ENCODE measurements at regions not wholly inside any gene's neighbourhood (a gene's known extent, or its start where the extent isn't known, plus 50 kb on each side); places are given as distances from the start of the nearest gene placed in this dataset.

- DNase-seq, result no peak
These were observed 101.0 kb upstream of the HDGFL1 start for GRCh38 chr6:22468256-22468965.

- DNase-seq, result no peak
These were observed 98.8 kb upstream of the HDGFL1 start for GRCh38 chr6:22470454-22471131.

DNA sequence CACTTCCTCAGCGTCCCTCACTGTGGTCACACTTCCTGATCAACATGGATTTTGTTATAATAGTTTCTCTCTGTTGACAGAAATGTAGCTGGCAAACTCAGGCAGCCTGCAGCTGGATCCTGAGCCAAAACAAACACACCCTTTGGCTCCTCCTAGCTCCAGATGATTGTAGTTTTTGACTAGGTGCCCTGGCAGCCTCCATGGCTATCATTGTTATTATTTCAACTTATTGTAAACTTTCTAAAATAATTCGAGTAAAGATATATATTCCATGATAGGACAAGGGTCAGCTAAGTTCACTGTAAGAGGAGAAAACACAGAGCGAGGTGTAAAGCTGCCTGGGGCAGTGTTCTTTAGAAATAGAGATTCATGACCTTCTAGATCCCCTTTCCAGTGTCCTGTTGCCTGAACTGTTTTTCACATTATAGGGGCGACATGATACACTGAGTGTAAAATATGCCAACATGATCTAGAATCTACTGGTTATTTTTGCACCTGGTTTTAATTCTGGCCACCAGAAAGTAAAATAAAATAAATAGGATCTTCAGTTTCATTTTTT lies 98.2 kb upstream of the HDGFL1 start:
- DNase-seq, result no peak

GRCh38 chr6:22471746-22472145 lies 97.6 kb upstream of the HDGFL1 start:
- no peak for DNase-seq

DNA sequence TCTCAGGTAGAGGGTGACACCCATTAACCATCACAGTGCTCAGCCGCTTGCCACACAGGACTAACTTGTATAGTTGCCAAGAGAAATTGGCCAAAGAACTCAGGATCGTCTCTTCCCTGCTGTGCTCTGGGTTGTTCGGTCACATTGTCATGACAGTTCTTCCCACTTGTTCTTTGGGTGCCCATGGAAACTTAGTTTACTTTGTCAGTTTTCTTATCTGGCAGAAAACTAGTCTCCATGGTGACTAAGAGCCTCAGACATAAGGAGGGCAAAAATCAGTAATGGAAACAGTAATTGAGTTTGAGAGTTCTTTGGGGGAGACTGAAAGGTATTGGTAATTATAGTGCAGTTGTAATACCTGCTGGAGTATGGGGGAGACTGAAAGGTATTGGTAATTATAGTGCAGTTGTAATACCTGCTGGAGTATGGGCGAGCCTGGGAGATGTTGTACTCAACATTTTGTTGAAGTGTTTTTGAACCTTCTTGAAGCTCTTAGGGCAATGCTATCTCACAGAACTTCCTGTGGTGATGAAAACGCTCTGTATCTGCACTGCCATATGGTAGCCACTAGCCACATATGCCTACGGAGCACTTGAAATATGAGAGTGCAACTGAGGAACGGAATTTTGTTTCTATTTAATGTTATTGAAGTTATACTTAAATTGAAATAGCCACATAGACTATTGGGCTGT lies 95.2 kb upstream of the HDGFL1 start:
- no peak for DNase-seq

DNA sequence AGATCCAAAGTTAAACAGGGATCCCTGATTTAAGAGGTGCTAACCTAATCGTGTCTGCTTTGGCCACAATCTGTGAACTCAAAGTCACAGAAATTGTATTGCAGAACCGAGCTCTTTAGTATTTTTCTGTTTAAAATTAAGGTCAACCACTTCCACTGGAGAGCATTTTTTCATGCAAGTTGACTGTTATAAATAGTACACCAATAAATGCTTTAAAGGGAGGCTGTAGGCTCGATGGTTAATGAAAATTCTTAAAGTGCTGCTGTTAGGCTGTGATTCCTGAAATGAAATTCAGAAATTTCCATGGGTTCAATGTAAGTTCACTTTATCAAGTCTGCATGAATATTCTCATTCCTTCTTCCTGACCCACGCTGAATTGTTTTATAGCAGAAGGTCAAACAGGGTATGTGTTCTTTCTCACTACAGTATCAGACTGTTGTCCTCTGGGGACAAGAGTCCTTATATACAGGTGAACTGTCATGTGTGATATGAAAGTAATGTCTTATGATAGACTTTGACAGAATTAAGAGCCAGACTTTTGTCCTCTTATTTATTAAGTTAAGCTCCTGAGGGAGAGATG lies 92.5 kb upstream of the HDGFL1 start:
- no peak for DNase-seq

GRCh38 chr6:22497276-22497675 lies 72.1 kb upstream of the HDGFL1 start:
- no peak for DNase-seq

- no peak for DNase-seq
These were observed 69.6 kb upstream of the HDGFL1 start for GRCh38 chr6:22499815-22500214.

DNA sequence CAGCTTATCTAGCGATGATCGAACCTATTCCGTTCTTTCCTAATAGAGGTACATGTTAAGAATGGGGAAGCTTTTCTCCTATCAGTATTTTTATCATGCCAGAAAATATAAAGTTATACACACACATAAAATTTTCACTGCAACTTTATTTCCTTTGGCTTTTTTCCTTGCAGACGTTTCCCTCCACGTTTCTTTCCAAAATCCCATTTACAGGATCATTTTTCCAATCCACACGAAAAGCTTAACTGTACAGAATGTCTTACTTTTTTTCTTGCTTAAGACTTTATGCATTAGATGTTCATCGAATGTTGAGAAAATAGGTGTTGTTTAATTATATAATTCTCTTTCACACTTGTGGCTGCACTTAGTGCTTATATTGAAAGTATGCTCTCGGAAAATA lies 62.9 kb upstream of the HDGFL1 start:
- no peak for DNase-seq

- no peak for DNase-seq
These were observed 56.5 kb upstream of the HDGFL1 start for GRCh38 chr6:22512686-22513427.

DNA sequence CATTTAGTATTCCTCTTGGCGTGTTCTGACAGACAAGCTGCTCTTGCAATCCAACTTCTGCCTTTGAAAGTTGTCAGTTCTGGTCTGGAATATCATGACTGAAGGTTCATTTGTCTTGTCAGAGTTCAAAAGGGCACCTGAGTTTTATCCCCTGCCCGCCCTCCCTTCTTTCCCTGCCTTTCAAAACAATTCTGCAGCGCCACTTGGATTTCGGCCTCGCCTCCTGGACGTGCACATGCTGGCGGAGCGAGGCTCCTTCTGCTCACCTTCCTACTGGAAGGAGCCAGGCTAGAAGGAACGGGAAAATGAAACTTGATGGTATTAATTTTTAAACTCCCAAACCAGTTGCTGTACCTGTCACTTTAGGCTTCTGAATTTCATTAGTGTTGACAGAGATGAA lies 55.7 kb upstream of the HDGFL1 start:
- no peak for DNase-seq

- no peak for DNase-seq
These were observed 50.1 kb upstream of the HDGFL1 start for GRCh38 chr6:22519237-22519636.
